ENCODE measurements at regions not wholly inside any gene's neighbourhood (a gene's known extent, or its start where the extent isn't known, plus 50 kb on each side); places are given as distances from the start of the nearest gene placed in this dataset.
"Not testable (repeated sequence)": the region's sequence is repeated elsewhere in the genome, so short reads cannot be mapped to it uniquely, and the experiment has no call there.

DNA sequence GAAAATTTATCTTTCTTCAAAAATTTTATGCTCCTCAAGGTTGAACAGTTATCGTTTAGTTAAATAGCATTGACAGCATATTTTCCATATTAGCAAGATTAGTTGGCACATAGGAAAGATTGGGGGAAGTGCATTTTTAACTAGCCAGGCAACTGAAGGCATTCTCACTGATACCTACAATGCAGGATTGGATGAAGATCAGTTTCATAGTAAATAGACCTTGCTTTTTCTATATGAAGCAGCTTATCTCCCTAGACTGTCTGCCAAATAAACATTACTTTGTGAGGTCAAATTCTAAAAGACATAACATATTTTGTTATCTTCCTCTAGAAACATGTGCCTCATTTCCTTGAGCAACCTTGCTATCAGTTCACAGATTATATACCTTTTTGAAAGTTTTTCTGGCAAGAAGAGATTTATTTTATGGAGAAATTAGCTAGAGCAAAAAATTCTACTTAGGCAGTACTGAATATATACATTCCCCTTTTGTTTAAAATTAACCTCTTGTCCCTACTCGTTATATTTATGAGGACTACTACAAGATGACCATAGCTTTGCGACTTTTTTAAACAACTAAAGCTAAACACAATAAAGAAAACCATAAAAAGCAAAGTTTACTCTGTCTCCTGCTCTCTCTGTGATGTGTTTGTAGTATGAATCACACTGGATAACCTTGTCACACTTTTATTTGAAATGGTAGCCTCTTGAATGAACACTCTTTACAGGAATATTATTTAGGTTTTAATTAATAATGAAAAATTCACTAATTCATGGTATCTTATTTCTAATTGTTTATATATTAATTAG lies 654.9 kb upstream of the TBL1XR1 start:
- peaks cover 6% of the 10 kb centered on the region for H3K36me3 Mint-ChIP-seq (ENCODE audit: unreplicated experiment)
- H3K4me3 Mint-ChIP-seq (ENCODE audit: unreplicated experiment): no peak overlapping the region
- H3K4me1 Mint-ChIP-seq (ENCODE audit: unreplicated experiment): peaks cover 9% of the 10 kb centered on the region
- H3K27me3 Mint-ChIP-seq (ENCODE audit: unreplicated experiment): no peaks in the 10 kb centered on the region
- H3K9me3 Mint-ChIP-seq (ENCODE audit: unreplicated experiment): peaks cover 6% of the 10 kb centered on the region
- no peak for DNase-seq (ENCODE audit: extremely low spot score, unreplicated experiment)
- H3K27ac Mint-ChIP-seq (ENCODE audit: unreplicated experiment): no peak overlapping the region
- TF ChIP-seq, protein P1, sequence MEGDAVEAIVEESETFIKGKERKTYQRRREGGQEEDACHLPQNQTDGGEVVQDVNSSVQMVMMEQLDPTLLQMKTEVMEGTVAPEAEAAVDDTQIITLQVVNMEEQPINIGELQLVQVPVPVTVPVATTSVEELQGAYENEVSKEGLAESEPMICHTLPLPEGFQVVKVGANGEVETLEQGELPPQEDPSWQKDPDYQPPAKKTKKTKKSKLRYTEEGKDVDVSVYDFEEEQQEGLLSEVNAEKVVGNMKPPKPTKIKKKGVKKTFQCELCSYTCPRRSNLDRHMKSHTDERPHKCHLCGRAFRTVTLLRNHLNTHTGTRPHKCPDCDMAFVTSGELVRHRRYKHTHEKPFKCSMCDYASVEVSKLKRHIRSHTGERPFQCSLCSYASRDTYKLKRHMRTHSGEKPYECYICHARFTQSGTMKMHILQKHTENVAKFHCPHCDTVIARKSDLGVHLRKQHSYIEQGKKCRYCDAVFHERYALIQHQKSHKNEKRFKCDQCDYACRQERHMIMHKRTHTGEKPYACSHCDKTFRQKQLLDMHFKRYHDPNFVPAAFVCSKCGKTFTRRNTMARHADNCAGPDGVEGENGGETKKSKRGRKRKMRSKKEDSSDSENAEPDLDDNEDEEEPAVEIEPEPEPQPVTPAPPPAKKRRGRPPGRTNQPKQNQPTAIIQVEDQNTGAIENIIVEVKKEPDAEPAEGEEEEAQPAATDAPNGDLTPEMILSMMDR (IDR thresholded peaks at IDR 0.05): no peak

DNA sequence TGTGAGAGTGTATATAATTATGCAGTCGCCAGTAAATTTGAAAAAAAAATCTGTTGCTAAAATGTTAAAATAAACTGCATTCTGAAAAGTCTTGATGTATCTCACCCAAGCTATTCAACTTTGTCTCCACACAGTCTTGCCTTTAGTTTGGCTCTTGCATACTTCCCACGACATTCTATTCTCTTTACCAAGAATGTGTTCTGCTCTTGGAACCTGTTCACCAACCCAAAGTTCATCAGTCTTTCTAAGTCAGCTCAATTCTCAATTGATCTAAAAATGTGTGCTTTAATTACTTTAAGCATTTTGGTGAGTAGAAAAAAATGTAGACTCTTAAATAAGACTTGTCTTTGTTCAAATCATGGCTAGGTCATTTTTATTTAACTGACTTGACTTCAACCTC lies 657.7 kb upstream of the TBL1XR1 start:
- Mint-ChIP-seq H3K4me3 (ENCODE audit: unreplicated experiment) (no peak overlapping the region), H3K4me1 (ENCODE audit: unreplicated experiment) (peaks cover 9% of the 10 kb centered on the region), H3K27me3 (ENCODE audit: unreplicated experiment) (no peaks in the 10 kb centered on the region), H3K27ac (ENCODE audit: unreplicated experiment) (no peak overlapping the region), H3K9me3 (ENCODE audit: unreplicated experiment) (peaks cover 24% of the 10 kb centered on the region), H3K36me3 (ENCODE audit: unreplicated experiment) (peaks cover 16% of the 10 kb centered on the region)
- no peak for DNase-seq (ENCODE audit: extremely low spot score, unreplicated experiment)
- TF ChIP-seq, protein P1 (IDR thresholded peaks at IDR 0.05): no peak

DNA sequence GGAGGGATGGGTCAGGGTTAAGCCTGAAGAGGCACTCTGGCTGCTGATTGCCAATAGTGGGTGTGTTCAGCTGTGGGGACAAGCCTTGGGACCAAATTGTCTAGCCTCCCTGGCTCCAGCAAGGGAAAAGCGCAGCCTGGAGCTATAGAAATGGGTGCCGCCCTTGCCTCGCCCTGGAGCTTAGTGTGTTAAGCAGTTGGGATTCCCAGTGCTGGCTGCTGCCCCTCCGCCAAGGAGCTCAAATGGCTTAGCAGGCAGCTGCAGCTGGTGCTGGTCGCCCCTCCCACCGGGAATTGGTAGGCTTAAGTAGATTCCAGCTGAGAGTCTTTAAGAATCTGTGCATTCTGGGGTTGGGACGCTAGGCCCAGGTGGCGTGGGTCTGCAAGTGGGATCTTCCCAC lies 662.9 kb upstream of the TBL1XR1 start:
- H3K27me3 Mint-ChIP-seq (ENCODE audit: unreplicated experiment): no peaks in the 10 kb centered on the region
- DNase-seq (ENCODE audit: extremely low spot score, unreplicated experiment): no peak
- peaks cover 43% of the 10 kb centered on the region for H3K9me3 Mint-ChIP-seq (ENCODE audit: unreplicated experiment)
- H3K4me1 Mint-ChIP-seq (ENCODE audit: unreplicated experiment): no peaks in the 10 kb centered on the region
- no peak overlapping the region for H3K27ac Mint-ChIP-seq (ENCODE audit: unreplicated experiment)
- H3K36me3 Mint-ChIP-seq (ENCODE audit: unreplicated experiment): peaks cover 21% of the 10 kb centered on the region
- TF ChIP-seq, protein P1 (IDR thresholded peaks at IDR 0.05): no peak
- H3K4me3 Mint-ChIP-seq (ENCODE audit: unreplicated experiment): no peak overlapping the region

- no peak overlapping the region for H3K4me3 Mint-ChIP-seq (ENCODE audit: unreplicated experiment)
- DNase-seq (ENCODE audit: extremely low spot score, unreplicated experiment): no peak
- no peak overlapping the region for H3K27ac Mint-ChIP-seq (ENCODE audit: unreplicated experiment)
- H3K36me3 Mint-ChIP-seq (ENCODE audit: unreplicated experiment): peaks cover 18% of the 10 kb centered on the region
- H3K9me3 Mint-ChIP-seq (ENCODE audit: unreplicated experiment): peaks cover 43% of the 10 kb centered on the region
- TF ChIP-seq, protein P1 (IDR thresholded peaks at IDR 0.05): no peak
- H3K4me1 Mint-ChIP-seq (ENCODE audit: unreplicated experiment): no peaks in the 10 kb centered on the region
- no peaks in the 10 kb centered on the region for H3K27me3 Mint-ChIP-seq (ENCODE audit: unreplicated experiment)
Measured at GRCh38 chr3:177862962-177863491, 665.7 kb upstream of the TBL1XR1 start.

DNA sequence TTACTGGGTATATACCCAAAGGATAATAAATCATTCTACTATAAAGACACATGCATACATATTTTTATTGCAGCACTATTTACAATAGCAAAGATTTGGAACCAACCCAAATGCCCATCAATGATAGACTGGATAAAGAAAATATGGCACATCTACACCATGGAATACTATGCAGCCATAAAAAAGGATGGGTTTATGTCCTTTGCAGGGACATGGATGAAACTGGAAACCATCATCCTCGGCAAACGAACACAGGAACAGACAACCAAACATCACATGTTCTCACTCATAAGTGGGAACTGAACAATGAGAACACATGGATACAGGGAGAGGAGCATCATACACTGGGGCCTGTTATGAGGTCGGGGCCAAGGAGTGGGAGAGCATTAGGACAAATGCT lies 665.0 kb upstream of the KCNMB2 start:
- not testable (repeated sequence) for H3K27ac Mint-ChIP-seq (ENCODE audit: unreplicated experiment); DNase-seq (ENCODE audit: extremely low spot score, unreplicated experiment); H3K4me3 Mint-ChIP-seq (ENCODE audit: unreplicated experiment); H3K27me3 Mint-ChIP-seq (ENCODE audit: unreplicated experiment); H3K36me3 Mint-ChIP-seq (ENCODE audit: unreplicated experiment); H3K4me1 Mint-ChIP-seq (ENCODE audit: unreplicated experiment)
- peaks cover 34% of the 10 kb centered on the region for H3K9me3 Mint-ChIP-seq (ENCODE audit: unreplicated experiment)
